GM12878 (cell line): ENCODE measurements at regions not wholly inside any gene's neighbourhood (a gene's known extent, or its start where the extent isn't known, plus 50 kb on each side); places are given as distances from the start of the nearest gene placed in this dataset.

ENCODE experiments used
- ATAC-seq: fragments of 200-7000 bp; cut with Tn5 transposase; 3 replicates; pipeline ENCODE4 v1.9.1; 2020; ENCODE audit warnings: mild to moderate bottlenecking, moderate library complexity
- BruUV-seq: library from RNA; stranded (reverse); fragments of 400-500 nt; replicated peaks from 2 replicates; lab custom pipeline; 2021; lab: Mats Ljungman, UMichigan
- CTCF ChIA-PET: fragments of 300-600 bp; sonication (Branson Sonifier 250); formaldehyde crosslinking; extraction: SDS; loops from one replicate; lab custom pipeline; 2021; ENCODE audit warnings: inconsistent platforms; lab: Yijun Ruan, JAX
- POLR2A ChIA-PET: fragments of 350-600 bp; formaldehyde crosslinking; extraction: SDS; loops from one replicate; lab custom pipeline; 2021; ENCODE audit warnings: inconsistent platforms; lab: Charles Lee
- RAD21 ChIA-PET: fragments of 300-600 bp; sonication (Branson Sonifier 250); formaldehyde crosslinking; loops from one replicate; lab custom pipeline; 2023; ENCODE audit warnings: antibody characterized with exemption; ENCODE audit not compliant: unreplicated experiment; lab: Charles Lee
- SMC1A ChIA-PET: fragments of 300-600 bp; sonication (Branson Sonifier 250); formaldehyde crosslinking; loops from one replicate; lab custom pipeline; 2023; ENCODE audit not compliant: unreplicated experiment, uncharacterized antibody; lab: Charles Lee
- DNase-seq: peaks from one replicate; pipeline ENCODE4 v3.0.0-alpha.2; 2011; ENCODE audit warnings: low read depth, low spot score
- FAIRE-seq: peaks from 3 replicates; lab custom pipeline; 2011; peaks lifted over from hg19 to GRCh38; lab: Jason Lieb, UNC
- H2AFZ ChIP-seq: 2 replicates; pipeline ENCODE4 v1.6.0; 2011; ENCODE audit warnings: low read depth, low read length, control low read depth; ENCODE audit not compliant: control insufficient read depth
- H3K27ac ChIP-seq: 2 replicates; pipeline ENCODE4 v1.5.1; 2011; ENCODE audit warnings: control low read depth; ENCODE audit not compliant: control insufficient read depth, insufficient read depth
- H3K27me3 ChIP-seq, 2 experiments: replicated peaks in 1 of 2; 2 replicates each; pipeline versions ENCODE4 v1.6.0 to v1.6.1; 2011; ENCODE audit warnings: low read length in 1 of 2; ENCODE audit not compliant: control insufficient read depth in 2 of 2, insufficient read depth in 2 of 2
- H3K36me3 ChIP-seq, 2 experiments: 2 replicates each; pipeline ENCODE4 v1.5.1; 2011; ENCODE audit warnings: low read length in 1 of 2; ENCODE audit not compliant: control insufficient read depth in 2 of 2, insufficient read depth in 2 of 2
- H3K4me1 ChIP-seq: 2 replicates; pipeline ENCODE4 v1.6.1; 2011; ENCODE audit warnings: mild to moderate bottlenecking, low read length, moderate library complexity, mixed read lengths; ENCODE audit not compliant: control insufficient read depth, insufficient read depth
- H3K4me2 ChIP-seq: 2 replicates; pipeline ENCODE4 v1.6.0; 2011; ENCODE audit warnings: control low read depth; ENCODE audit not compliant: control insufficient read depth, insufficient read depth
- H3K4me3 ChIP-seq: fragments of 200-600 bp; sonication (generic); 2 replicates; pipeline ENCODE4 v1.5.1; 2016
- H3K79me2 ChIP-seq: 2 replicates; pipeline ENCODE4 v1.6.0; 2011; ENCODE audit warnings: low read length; ENCODE audit not compliant: control insufficient read depth, insufficient read depth
- H3K9ac ChIP-seq: 2 replicates; pipeline ENCODE4 v1.8.0; 2011; ENCODE audit warnings: low read length, control low read depth, mixed read lengths; ENCODE audit not compliant: control insufficient read depth, insufficient read depth
- H3K9me3 ChIP-seq: replicated peaks from 3 replicates; pipeline ENCODE4 v1.5.1; 2011; ENCODE audit warnings: mild to moderate bottlenecking, low read length; ENCODE audit not compliant: control insufficient read depth, insufficient read depth
- H4K20me1 ChIP-seq: 2 replicates; pipeline ENCODE4 v1.6.0; 2011; ENCODE audit not compliant: control insufficient read depth, insufficient read depth
- BACH1 ChIP-seq: fragments of 450-650 bp; IDR thresholded peaks from 2 replicates; pipeline ENCODE4 v1.6.1; 2017; ENCODE audit warnings: mild to moderate bottlenecking, borderline replicate concordance
- DPF2 ChIP-seq: fragments of 450-650 bp; IDR thresholded peaks from 2 replicates; pipeline ENCODE4 v1.6.1; 2017; ENCODE audit warnings: mild to moderate bottlenecking
- EP300 ChIP-seq, 2 experiments: fragments of 150-350 bp in 1 of 2; IDR thresholded peaks; 2 replicates each; pipeline ENCODE4 v1.6.1; 2011 to 2012; ENCODE audit warnings: low read depth in 2 of 2, low read length in 2 of 2, borderline replicate concordance in 1 of 2, improper control_type of control experiment in 1 of 2, inconsistent platforms in 1 of 2; ENCODE audit not compliant: control insufficient read depth in 1 of 2
- FOS ChIP-seq: IDR thresholded peaks from 3 replicates; pipeline ENCODE4 v1.6.1; 2011; ENCODE audit warnings: borderline replicate concordance; ENCODE audit not compliant: insufficient read length; ENCODE audit errors: extremely low read depth
- FOXM1 ChIP-seq: IDR thresholded peaks from 2 replicates; pipeline ENCODE4 v1.6.1; 2012; ENCODE audit warnings: low read depth, mild to moderate bottlenecking, inconsistent platforms, low read length, moderate library complexity
- MXI1 ChIP-seq: fragments of 150-350 bp; IDR thresholded peaks from 2 replicates; pipeline ENCODE4 v1.6.1; 2011; ENCODE audit warnings: low read depth, mild to moderate bottlenecking, inconsistent platforms, low read length, improper control_type of control experiment
- PRDM15 ChIP-seq: fragments of 450-650 bp; formaldehyde crosslinking; IDR thresholded peaks from 2 replicates; pipeline ENCODE4 v1.4.0; 2020; ENCODE audit warnings: mild to moderate bottlenecking, moderate library complexity
- RELA ChIP-seq: fragments of 450-650 bp; IDR thresholded peaks from 2 replicates; pipeline ENCODE4 v1.8.0; 2014; ENCODE audit warnings: borderline replicate concordance; ENCODE audit not compliant: partially characterized antibody
- SIN3A ChIP-seq: IDR thresholded peaks from 2 replicates; pipeline ENCODE4 v1.6.1; 2012; ENCODE audit warnings: low read depth, low read length, improper control_type of control experiment
- SMAD5 ChIP-seq: IDR thresholded peaks from 2 replicates; pipeline ENCODE4 v1.6.1; 2016; ENCODE audit warnings: antibody characterized with exemption, low read depth
- SRF ChIP-seq, 2 experiments: IDR thresholded peaks; 2 replicates each; pipeline ENCODE4 v1.6.1; 2011; ENCODE audit warnings: low read depth in 2 of 2, low read length in 2 of 2, mild to moderate bottlenecking in 1 of 2, moderate library complexity in 1 of 2
- WGBS: methylation state at CpG from one replicate; pipeline ENCODE4 v1.1.6; 2016; ENCODE audit warnings: low lambda C conversion rate; ENCODE audit not compliant: insufficient replicate concordance, insufficient coverage; ENCODE audit errors: missing lambda C conversion rate; 5-methylcytosine and 5-hydroxymethylcytosine counted together
- in situ Hi-C: fragments of 300-500 bp; cut with MboI; formaldehyde crosslinking; loops from 9 replicates; pipeline ENCODE4 v1.14.3; 2018; ENCODE audit warnings: mixed read lengths
- intact Hi-C: fragments of 100-400 bp; cut with micrococcal nuclease; formaldehyde crosslinking; loops from one replicate; pipeline ENCODE4 v1.14.2; 2022; ENCODE audit not compliant: unreplicated experiment
- TF ChIP-seq, protein P1 (sequence below): fragments of 450-650 bp; conservative IDR thresholded peaks from 2 replicates; pipeline ENCODE4 v1.6.1; 2017; ENCODE audit warnings: mild to moderate bottlenecking, moderate library complexity
- TF ChIP-seq, protein P2 (sequence below): fragments of 450-650 bp; IDR thresholded peaks from 2 replicates; pipeline ENCODE4 v1.6.1; 2016; ENCODE audit warnings: mild to moderate bottlenecking, moderate library complexity, borderline replicate concordance

GRCh38 chr6:165871571-165871970 is 208.5 kb upstream of the PDE10A start:
- Histone ChIP-seq H3K27me3 (peaks cover 2% of the 10 kb centered on the region in 2 experiments; a peak in 1 of 4 replicates), H3K4me3 (no peak overlapping the region), H3K9me3 (no peaks in the 10 kb centered on the region), H3K36me3 (no peaks in the 10 kb centered on the region), H2AFZ (no peak overlapping the region), H3K9ac (no peak overlapping the region), H3K4me1 (no peaks in the 10 kb centered on the region), H3K79me2 (no peaks in the 10 kb centered on the region), H3K27ac (no peak overlapping the region), H3K4me2 (no peak overlapping the region), H4K20me1 (no peaks in the 10 kb centered on the region)
- intact Hi-C loops, result no loop called here
- CTCF ChIA-PET, result no interaction called here
- TF ChIP-seq PRDM15 (CRISPR knock-in tag) (no peak), RELA (no peak), FOS (no peak), SIN3A (no peak), MXI1 (no peak), SRF (IDR thresholded peaks at IDR 0.05; ENCODE audit: low read depth in 2 of 2, low read length in 2 of 2) (no peak), EP300 (IDR thresholded peaks at IDR 0.05; ENCODE audit: borderline replicate concordance in 1 of 2, control insufficient read depth in 1 of 2, low read depth in 2 of 2, low read length in 2 of 2) (no peak), BACH1 (no peak), SMAD5 (no peak), DPF2 (no peak), FOXM1 (no peak)
- TF ChIP-seq, protein P1, sequence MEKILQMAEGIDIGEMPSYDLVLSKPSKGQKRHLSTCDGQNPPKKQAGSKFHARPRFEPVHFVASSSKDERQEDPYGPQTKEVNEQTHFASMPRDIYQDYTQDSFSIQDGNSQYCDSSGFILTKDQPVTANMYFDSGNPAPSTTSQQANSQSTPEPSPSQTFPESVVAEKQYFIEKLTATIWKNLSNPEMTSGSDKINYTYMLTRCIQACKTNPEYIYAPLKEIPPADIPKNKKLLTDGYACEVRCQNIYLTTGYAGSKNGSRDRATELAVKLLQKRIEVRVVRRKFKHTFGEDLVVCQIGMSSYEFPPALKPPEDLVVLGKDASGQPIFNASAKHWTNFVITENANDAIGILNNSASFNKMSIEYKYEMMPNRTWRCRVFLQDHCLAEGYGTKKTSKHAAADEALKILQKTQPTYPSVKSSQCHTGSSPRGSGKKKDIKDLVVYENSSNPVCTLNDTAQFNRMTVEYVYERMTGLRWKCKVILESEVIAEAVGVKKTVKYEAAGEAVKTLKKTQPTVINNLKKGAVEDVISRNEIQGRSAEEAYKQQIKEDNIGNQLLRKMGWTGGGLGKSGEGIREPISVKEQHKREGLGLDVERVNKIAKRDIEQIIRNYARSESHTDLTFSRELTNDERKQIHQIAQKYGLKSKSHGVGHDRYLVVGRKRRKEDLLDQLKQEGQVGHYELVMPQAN, result no peak
- TF ChIP-seq, protein P2, sequence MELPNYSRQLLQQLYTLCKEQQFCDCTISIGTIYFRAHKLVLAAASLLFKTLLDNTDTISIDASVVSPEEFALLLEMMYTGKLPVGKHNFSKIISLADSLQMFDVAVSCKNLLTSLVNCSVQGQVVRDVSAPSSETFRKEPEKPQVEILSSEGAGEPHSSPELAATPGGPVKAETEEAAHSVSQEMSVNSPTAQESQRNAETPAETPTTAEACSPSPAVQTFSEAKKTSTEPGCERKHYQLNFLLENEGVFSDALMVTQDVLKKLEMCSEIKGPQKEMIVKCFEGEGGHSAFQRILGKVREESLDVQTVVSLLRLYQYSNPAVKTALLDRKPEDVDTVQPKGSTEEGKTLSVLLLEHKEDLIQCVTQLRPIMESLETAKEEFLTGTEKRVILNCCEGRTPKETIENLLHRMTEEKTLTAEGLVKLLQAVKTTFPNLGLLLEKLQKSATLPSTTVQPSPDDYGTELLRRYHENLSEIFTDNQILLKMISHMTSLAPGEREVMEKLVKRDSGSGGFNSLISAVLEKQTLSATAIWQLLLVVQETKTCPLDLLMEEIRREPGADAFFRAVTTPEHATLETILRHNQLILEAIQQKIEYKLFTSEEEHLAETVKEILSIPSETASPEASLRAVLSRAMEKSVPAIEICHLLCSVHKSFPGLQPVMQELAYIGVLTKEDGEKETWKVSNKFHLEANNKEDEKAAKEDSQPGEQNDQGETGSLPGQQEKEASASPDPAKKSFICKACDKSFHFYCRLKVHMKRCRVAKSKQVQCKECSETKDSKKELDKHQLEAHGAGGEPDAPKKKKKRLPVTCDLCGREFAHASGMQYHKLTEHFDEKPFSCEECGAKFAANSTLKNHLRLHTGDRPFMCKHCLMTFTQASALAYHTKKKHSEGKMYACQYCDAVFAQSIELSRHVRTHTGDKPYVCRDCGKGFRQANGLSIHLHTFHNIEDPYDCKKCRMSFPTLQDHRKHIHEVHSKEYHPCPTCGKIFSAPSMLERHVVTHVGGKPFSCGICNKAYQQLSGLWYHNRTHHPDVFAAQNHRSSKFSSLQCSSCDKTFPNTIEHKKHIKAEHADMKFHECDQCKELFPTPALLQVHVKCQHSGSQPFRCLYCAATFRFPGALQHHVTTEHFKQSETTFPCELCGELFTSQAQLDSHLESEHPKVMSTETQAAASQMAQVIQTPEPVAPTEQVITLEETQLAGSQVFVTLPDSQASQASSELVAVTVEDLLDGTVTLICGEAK, result no peak
- 13% methylated on average over 3 of the region's 3 CpGs for WGBS
- SMC1A ChIA-PET, result no interaction called here
- POLR2A ChIA-PET, result no interaction called here
- no TSS peak for BruUV-seq
- RAD21 ChIA-PET, result no interaction called here
- ATAC-seq (no peak), FAIRE-seq (no peak), DNase-seq (no peak)
- in situ Hi-C loops, result no loop called here
